ENCODE measurements at regions not wholly inside any gene's neighbourhood (a gene's known extent, or its start where the extent isn't known, plus 50 kb on each side); places are given as distances from the start of the nearest gene placed in this dataset.

GRCh38 chr2:60094450-60094929 is 459.0 kb downstream of the BCL11A start:
- no peak for TF ChIP-seq CTCF (IDR thresholded peaks at IDR 0.05)
- TF ChIP-seq EZH2 (IDR thresholded peaks at IDR 0.05; ENCODE audit: borderline replicate concordance, insufficient read depth, low read depth, low read length, poor library complexity, severe bottlenecking): no peak
